CD4-positive, alpha-beta T cell treated with Interleukin-6 for 4 hours (primary cell): ENCODE measurements at regions not wholly inside any gene's neighbourhood (a gene's known extent, or its start where the extent isn't known, plus 50 kb on each side); places are given as distances from the start of the nearest gene placed in this dataset.
"Not testable (repeated sequence)": the region's sequence is repeated elsewhere in the genome, so short reads cannot be mapped to it uniquely, and the experiment has no call there.

Source experiments
- DNase-seq: peaks from one replicate; pipeline ENCODE4 v3.0.0-alpha.2; 2020; ENCODE audit warnings: mixed read lengths

- not testable (repeated sequence) for DNase-seq
These were observed 738.0 kb upstream of the CDH6 start for GRCh38 chr5:30455484-30455883.

GRCh38 chr5:30453168-30453567 is 740.3 kb upstream of the CDH6 start:
- no peak for DNase-seq

GRCh38 chr5:30450153-30450552 is 743.3 kb upstream of the CDH6 start:
- DNase-seq: no peak

GRCh38 chr5:30447431-30447830 is 746.1 kb upstream of the CDH6 start:
- no peak for DNase-seq

GRCh38 chr5:30446456-30446855 is 747.0 kb upstream of the CDH6 start:
- DNase-seq: no peak

GRCh38 chr5:30438785-30439184 is 754.7 kb upstream of the CDH6 start:
- DNase-seq: no peak

- DNase-seq: no peak
These were observed 756.8 kb upstream of the CDH6 start for GRCh38 chr5:30436691-30437090.

GRCh38 chr5:30428866-30429407 is 764.5 kb upstream of the CDH6 start:
- not testable (repeated sequence) for DNase-seq

- no peak for DNase-seq
These were observed 779.4 kb upstream of the CDH6 start for GRCh38 chr5:30414078-30414477.

GRCh38 chr5:30413540-30413939 is 779.9 kb upstream of the CDH6 start:
- no peak for DNase-seq

- no peak for DNase-seq
These were observed 787.7 kb upstream of the CDH6 start for GRCh38 chr5:30405821-30406220.

- no peak for DNase-seq
These were observed 791.9 kb upstream of the CDH6 start for GRCh38 chr5:30401479-30402058.

GRCh38 chr5:30398423-30398822 is 795.1 kb upstream of the CDH6 start:
- DNase-seq: no peak

GRCh38 chr5:30392897-30393296 is 800.6 kb upstream of the CDH6 start:
- DNase-seq: no peak

- DNase-seq: no peak
These were observed 803.4 kb upstream of the CDH6 start for GRCh38 chr5:30390095-30390494.

GRCh38 chr5:30387974-30388632 is 805.4 kb upstream of the CDH6 start:
- no peak for DNase-seq

GRCh38 chr5:30385754-30386153 is 807.7 kb upstream of the CDH6 start:
- DNase-seq: no peak

- no peak for DNase-seq
These were observed 809.3 kb upstream of the CDH6 start for GRCh38 chr5:30384171-30384570.

- DNase-seq: no peak
These were observed 813.3 kb upstream of the CDH6 start for GRCh38 chr5:30380228-30380627.

- no peak for DNase-seq
These were observed 816.6 kb upstream of the CDH6 start for GRCh38 chr5:30376848-30377247.

- DNase-seq: no peak
These were observed 825.4 kb upstream of the CDH6 start for GRCh38 chr5:30368064-30368463.

- not testable (repeated sequence) for DNase-seq
These were observed 828.5 kb upstream of the CDH6 start for GRCh38 chr5:30365031-30365430.

GRCh38 chr5:30357371-30357770 is 836.1 kb upstream of the CDH6 start:
- no peak for DNase-seq

- no peak for DNase-seq
These were observed 837.8 kb upstream of the CDH6 start for GRCh38 chr5:30355675-30356074.

GRCh38 chr5:30347858-30348257 is 845.6 kb upstream of the CDH6 start:
- DNase-seq: no peak
